GM12874 (cell line): ENCODE measurements at regions not wholly inside any gene's neighbourhood (a gene's known extent, or its start where the extent isn't known, plus 50 kb on each side); places are given as distances from the start of the nearest gene placed in this dataset.
A peak's percentile ranks its signal among the peaks of the same experiment; 100 is the strongest.

Experiments
- CTCF ChIP-seq: IDR thresholded peaks from 2 replicates; pipeline ENCODE4 v1.5.1; 2011; ENCODE audit warnings: low read depth, mild to moderate bottlenecking, control low read depth, low read length, moderate library complexity; ENCODE audit not compliant: insufficient read depth

GRCh38 chr10:28937959-28938358 lies 260.6 kb downstream of the BAMBI start:
- TF ChIP-seq CTCF: no peak

- no peak for TF ChIP-seq CTCF
These were observed 261.4 kb downstream of the BAMBI start for GRCh38 chr10:28938745-28939144.

GRCh38 chr10:28939281-28940157 lies 262.2 kb downstream of the BAMBI start:
- TF ChIP-seq CTCF: 0 out of 2 replicates have a peak, but pooled peaks have one; percentile 10

- TF ChIP-seq CTCF: no peak
These were observed 263.0 kb downstream of the BAMBI start for GRCh38 chr10:28940158-28940888.

- no peak for TF ChIP-seq CTCF
These were observed 264.7 kb downstream of the BAMBI start for GRCh38 chr10:28942012-28942411.

GRCh38 chr10:28945959-28946358 lies 268.6 kb downstream of the BAMBI start:
- TF ChIP-seq CTCF: no peak

- TF ChIP-seq CTCF: no peak
These were observed 269.2 kb downstream of the BAMBI start for GRCh38 chr10:28946479-28946878.
